NCI-H1417 treated with DMSO at 0.1 percent for 48 hours (cell line): ENCODE measurements at regions not wholly inside any gene's neighbourhood (a gene's known extent, or its start where the extent isn't known, plus 50 kb on each side); places are given as distances from the start of the nearest gene placed in this dataset.
"Not testable (repeated sequence)": the region's sequence is repeated elsewhere in the genome, so short reads cannot be mapped to it uniquely, and the experiment has no call there.

Experiments used
- DNase-seq: peaks from one replicate; lab custom pipeline; 2025; lab: John Stamatoyannopoulos, UW

DNA sequence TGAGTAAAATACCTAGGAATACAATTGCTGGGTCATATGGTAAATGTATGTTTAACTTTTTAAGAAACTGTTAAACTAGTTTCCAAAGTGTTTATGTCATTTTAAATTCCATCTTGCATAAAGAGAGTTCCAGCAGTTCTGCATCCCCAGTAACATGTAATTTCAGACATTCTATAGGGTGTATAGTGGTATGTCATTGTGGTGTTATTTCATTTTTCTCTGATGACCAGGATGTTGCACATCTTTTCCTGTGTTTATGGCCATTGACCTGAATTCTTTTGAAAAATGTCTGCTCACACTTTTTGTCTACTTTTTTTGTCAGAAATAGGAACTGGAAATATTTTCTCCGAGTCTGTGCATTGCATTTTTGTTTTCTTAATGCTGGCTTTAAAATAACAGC, 128.9 kb downstream of the TMEM200A start:
- no peak for DNase-seq

DNA sequence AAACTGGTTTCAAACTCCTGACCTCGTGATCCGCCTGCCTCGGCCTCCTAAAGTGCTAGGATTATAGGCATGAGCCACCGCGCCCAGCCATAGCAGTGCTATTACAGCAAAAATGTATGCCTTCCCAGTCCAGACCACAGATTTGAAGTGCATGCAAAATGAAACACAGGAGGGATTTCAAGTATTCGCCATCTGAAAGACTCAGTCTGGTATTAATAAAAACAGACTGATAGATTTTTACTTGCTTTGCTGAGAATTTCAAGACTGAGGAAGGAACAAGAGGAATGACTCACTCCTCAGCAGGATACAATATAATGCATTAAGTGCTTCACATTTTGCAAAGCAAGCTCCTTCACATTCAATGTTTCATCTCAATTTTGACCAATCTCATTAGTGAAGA, 134.9 kb downstream of the TMEM200A start:
- DNase-seq: no peak

DNA sequence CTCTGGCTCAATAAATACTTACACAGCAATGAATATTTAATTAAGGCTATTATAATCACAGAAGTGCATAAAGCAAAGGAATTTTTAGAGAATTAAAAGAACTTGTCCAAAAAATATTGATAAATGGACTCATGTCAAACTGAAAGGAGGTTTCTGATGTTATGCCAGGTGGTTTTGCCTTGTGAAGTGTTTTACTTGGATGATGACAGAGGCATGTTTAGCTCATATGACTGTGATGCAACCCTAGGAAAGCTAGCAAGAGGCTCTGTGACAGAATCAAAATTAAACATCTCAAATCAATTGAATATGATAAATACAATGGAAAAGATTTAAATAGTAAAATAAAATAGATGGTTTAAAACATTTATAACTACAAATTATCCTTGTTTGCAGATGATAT, 137.3 kb downstream of the TMEM200A start:
- DNase-seq: no peak

DNA sequence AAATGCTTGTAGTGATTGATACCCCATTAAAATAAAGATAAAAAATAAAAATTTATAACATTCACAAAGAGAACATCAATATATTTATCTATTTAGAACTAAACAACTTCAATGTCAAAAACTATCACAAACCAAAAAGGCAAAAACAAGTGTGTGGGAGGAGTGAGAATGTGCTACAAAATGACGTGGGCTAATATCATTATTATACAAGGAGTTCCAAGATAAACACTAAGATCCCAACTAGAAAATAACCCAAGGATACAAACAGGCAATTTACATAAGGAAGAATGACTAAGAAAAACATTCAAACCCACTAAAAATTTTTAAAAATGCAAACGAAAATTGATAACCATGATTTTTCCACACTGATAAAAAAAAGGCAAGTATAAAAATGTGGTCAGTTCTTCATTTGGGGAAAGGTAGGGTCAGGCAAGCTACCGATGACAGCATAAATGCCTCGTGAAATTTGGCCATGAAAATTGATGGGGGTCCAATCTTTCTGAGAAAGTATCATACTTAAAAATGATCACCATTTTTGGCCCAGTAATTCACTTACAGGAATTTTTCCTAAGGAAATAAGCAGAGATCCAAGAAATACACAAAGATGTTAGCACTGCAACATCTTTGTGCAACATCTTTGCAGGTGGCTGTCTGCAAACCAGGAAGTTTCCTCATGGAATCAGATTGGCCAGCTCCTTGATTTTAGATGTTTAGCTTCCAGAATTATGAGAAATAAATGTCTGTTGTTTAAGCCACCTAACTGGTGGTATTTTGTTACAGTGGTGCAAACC, 140.2 kb downstream of the TMEM200A start:
- no peak for DNase-seq

DNA sequence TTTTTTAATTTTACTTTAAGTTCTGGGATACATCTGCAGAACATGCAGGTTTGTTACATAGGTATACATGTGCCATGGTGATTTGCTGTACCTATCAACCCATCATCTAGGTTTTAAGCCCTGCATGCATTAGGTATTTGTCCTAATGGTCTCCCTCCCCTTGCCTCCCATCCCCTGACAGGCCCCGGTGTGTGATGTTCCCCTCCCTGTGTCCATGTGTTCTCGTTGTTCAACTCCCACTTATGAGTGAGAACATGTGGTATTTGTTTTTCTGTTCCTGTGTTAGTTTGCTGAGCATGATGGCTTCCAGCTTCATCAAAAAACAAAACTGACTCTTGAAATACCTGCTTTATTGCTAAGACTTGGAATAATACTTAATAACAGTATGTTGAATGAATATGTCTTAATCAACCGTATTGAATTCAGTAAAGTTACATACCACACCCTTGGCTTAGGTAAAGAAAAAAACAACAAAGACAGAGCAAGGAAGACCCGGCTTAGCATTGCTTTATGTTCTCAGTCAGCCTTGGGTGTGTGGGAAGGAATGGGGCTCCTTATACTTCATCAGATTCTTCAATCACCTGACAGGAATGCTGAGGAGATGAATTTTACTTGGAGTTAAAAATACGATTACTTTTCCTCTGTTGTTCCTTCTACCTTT, 141.3 kb downstream of the TMEM200A start:
- not testable (repeated sequence) for DNase-seq

DNA sequence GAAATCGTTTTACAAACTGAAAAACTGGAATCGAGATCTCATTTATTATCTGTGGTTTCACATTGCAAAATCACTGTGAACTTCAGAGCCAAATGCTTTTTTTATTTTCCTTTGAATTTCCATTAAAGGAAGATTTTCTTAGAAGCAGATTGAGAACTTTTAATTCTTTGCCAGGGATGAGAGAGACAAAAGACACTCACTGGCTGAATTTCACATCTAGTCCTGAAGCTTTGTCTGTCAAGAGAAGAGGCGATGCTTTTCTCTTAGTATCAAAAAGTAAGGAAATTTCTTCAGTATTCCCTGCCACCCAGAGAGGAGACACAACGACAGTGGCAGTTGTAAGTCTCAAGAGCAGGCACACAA, 141.8 kb downstream of the TMEM200A start:
- no peak for DNase-seq

DNA sequence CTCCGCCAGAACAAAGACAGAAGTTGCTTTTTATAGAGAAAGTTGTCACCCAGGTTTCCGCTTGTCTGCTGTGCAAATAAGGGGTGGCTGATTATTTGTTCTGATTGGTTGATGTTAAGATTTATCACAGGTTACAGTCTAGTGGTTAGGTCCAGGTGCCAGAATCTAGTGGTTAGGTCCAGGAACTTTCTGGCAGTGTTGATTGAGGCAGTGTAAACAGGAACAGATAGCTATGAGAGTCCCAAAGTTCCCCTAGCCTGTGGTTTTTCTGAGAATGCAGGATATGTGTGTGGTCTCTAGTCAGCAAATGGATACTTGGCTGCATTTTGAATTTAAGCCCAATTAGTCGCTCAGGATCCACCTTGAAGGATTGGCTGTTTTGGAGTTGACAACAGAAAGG, 148.0 kb downstream of the TMEM200A start:
- DNase-seq: no peak

DNA sequence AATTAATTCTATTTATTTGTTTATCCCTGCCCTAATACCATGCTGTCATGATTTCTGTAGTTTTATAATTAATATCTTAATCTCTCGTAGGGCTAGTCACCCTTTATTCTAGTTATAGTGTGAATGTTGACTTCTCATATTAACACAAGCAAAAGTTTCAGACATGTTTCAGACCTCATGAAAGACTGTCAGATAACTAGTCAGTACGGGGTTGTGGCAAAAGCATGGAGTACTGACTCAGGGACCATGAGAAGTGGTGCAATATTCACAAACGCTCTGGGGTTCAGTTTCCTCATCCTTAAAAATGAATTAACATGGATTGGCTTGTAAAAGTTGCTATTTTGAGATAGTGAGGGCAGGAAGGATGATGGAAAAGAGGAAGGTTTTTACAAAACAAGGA, 148.9 kb downstream of the TMEM200A start:
- DNase-seq: no peak

DNA sequence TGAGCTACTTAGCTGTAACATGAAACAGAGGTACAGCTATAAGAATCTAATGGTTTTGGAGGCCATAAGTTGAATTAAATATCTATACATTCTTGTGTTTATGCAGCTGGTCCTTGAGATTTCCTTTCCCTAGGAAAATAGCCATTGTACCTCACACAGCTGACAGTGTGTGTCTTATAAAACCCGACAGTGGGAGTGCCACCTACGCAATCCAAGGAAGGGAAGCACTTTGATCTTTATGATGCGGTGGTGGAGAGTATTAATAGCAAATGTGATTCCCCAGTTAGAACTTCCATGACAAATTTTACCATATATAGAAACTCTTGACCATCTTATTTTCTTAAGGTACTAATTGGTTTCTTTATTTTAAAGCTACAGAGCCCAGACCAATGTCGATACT, 149.5 kb downstream of the TMEM200A start:
- no peak for DNase-seq

DNA sequence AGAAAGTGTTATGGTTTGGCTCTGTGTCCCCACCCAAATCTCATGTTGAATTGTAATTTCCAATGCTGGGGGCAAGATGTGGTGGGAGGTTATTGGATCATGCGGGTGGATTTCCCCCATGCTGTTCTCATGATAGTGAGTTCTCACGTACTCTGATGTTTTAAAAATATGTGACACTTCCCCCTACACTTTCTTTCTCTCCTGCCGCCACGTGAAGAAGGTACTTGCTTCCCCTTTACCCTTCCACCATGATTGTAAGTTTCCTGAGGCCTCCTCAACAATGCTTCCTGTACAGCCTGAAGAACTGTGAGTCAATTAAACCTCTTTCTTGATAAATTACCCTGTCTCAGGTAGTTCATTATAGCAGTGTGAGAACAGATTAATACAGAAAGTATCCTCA, 150.8 kb downstream of the TMEM200A start:
- no peak for DNase-seq

DNA sequence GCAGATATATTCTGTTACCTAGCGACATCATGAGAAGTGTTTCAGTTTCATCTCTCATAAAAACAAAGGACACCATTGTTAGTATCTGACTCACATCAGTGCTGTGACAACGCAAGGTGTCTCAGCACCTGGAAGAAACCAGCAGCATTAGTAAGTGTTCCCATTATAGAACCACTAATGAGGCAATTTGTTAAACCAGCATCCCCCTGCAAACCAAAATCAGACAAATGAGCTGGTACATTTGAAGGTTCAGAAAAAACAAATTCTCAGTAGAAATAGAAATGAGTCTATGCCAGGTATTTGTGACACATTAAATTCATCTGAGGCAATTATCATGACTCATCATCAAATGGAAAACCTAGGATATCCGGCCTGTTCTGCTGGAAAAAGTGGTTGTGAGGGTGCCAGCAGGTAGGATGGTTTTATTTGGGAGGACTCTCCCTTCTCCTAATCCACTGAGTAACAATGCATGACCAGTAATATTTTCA, 151.7 kb downstream of the TMEM200A start:
- no peak for DNase-seq

DNA sequence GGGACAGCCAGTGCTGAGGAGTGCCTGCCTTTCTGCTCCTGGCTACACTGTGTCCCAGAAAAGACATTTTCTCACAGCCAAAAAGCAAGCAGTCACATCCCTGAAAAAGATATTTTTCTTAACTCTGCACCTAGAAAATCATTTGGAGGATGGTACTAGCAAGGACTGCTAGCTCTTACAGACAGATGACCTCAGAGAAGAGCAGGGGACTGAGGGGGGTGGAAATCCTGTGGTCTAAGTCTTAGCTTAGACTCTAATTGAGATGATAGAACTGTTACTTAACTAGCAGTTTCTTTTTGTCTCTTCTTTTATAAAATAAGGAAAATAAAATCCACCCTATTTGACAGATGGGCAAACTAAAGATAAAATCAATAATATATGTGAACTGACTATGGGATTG, 152.8 kb downstream of the TMEM200A start:
- DNase-seq: no peak

DNA sequence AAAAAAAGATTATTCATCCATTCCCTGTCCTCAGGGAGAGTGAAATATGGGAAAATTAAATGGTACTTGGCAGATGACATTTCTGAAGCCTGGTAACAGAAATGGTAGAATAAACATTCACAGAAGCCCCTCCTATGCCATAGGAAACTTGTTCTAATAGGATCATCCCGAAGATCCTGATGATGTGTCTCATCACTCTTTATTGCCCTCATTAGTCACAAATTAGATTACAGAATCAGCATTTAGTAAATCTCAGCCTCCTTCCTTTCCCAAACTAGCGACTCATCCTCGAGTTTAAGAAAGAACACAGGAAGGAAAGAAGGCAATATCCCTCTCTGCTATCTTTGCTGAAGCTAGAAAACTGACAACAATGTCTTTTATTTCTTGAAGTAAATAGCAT, 154.4 kb downstream of the TMEM200A start:
- DNase-seq: no peak

DNA sequence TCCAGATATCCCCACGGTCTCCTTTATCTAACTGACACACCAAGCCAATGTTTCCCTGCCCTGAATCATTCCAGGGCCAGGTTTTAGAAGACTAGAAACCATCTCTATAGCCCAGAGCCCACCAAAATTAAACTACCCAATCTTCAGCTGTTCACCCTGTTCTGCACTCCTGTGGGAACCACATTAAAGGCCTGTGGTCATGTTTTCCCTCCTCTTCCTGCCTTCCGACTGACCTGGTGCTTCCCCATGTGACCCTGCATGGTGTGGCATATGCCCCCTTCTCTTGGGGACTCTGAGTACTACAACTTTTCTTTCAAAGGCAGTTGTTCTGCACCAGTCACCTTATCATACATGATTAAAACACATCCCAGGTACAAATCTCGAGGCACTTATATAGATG, 155.0 kb downstream of the TMEM200A start:
- DNase-seq: no peak

DNA sequence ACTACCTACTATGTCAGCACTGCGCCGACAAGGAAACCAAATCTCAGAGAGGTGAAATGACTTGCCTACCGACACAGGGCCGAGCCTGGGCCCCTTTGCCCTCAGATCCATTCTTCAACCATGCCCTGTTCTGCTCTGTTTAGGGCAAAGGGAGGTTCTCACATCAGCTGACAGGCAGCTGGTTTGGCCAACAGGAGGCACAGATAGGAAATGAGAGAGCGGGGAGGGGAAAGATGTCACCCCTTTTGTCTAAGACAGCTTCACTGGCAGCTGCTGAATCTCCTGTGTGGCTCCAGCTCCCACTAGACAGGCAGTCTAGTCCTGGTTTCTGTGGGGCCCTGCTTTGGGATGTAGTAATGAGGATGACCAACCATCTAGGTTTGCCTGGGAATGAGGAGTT, 158.7 kb downstream of the TMEM200A start:
- DNase-seq: no peak

DNA sequence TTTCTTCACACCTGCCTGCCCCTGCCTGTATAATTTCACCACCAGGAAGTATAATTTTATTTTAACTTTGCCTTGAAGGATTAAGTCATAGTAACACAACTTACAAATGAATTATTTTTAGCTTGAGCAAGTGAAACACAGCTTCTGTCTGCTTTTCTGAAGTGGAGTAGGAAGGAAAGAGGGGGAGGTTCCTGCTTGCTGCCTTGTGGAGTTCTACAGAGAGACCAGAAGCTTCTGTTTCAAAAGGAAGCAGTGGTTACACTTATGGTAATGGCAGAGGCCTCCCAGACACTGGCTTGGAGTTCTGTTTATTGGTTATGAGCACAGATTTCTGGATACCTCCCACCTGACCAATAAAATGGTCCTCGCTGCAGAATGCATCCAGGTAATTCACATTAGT, 159.6 kb downstream of the TMEM200A start:
- DNase-seq: no peak

DNA sequence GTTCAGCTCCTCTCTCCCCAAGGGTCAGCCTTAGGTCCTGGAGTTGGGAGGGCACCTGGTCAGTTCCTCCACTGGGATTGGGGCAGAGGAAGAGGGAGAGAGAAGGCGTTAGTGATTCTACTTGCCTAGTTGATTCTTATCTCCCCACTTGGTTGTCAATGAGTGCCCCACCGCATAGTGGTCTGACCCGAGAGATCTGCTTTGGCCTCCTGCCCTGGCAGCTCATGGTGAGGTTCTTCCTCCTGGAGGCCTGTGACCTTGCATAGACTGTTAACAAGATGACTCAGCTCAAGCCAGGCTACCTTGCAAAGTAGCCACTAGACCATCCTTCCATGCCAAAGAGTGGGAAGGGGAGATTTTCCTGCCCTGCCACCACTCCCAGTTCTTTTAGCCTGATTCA, 160.6 kb downstream of the TMEM200A start:
- DNase-seq: no peak

DNA sequence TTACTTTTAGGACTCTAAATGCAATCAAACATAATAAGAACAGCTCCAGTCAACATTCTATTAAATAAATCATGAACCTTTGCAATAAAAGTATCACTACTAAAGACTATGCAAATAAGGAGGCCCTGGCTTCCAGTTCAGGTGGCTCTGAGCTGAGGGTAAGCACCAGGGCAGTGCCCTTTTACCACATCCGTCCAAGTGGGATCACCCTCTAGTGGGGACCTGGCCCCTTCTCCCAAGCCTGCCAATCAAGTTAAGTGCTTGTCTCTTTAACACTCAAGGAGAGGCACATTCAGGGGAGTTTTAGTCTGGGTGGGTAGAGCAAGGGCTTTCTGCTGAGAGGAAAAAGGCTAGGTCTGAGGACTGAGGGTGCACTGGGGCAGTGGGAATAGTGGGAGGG, 161.4 kb downstream of the TMEM200A start:
- no peak for DNase-seq

DNA sequence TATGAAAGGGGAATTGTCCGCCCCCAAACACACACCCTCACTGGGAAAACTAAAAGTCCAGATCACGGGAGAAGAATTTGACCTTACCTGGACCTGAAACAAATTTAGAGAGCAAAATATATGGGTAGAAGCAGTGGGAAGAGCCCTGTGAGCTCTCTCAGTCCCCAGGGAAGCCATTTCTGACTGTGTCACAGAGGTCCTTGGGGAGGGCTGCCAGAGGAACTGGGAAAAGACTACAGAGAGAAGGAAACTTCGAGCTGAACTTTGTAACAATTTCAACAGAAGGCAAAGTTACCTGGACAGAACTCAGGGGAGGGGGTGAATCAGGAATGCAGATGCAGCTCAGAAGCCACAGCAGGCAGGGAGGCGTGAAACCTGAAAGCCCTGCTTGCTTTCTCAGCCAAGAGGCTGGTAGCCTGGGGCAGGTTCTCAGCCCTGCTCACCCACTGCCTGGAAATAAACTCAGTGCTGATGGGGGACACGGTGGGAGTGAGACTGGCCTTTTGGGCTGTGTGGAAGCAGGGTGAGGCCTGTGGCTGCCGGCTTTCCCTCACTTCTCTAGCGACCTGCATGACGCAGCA, 163.8 kb downstream of the TMEM200A start:
- DNase-seq: no peak

DNA sequence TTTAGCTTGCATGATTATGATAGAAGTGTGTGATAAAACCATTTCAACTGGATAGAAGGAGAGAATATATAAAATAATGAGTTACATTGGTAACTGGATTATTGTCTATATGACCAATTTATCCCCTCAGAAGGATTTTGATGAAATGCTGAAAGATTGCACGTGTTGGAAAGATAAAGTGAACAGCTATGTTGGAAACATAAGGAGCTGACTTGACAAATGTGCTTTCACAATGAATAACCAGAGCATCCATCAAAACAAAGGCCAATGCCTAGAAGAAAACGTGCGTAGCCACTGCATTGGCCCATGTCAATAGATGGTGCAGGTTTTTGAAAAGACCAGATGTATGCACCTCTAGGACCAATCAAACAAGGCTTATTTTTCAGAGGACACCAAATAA, 168.8 kb downstream of the TMEM200A start:
- DNase-seq: no peak

DNA sequence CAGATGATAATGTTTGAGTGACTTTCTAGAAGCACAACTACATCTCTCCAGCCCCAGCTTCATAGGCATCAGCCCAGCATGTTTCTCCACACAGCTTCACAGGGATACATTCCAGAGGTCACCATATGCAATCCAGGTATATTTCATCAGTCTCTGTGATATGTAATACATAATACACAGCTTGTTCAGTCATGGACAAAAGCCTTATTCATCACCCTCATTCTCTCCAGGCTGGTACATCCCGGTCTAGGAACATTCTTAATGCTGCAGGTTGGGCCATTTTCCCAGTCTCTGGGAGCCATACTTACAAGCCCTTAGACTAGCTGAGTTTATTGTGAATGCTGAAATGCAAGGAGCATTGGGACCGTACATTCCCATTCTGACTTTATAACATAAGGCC, 169.4 kb downstream of the TMEM200A start:
- DNase-seq: no peak

DNA sequence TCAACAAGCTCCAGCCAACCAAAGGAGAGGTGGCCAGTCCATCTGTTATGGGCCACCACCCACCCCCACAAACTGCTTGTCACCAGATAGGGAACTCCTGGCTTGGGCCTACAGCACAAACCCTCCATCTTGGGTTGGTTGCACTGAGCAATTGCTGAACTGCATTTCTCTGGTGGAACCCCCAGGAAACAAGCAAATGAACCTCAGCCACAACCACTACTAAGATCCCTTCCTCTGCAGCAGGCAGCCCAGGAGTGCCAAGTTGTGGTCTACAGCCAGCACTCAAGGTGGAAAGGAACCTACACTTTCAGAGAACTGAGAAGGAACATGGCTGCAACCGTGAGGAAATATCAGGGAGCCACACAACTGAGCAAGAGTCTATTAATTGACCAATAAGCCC, 171.6 kb downstream of the TMEM200A start:
- no peak for DNase-seq

DNA sequence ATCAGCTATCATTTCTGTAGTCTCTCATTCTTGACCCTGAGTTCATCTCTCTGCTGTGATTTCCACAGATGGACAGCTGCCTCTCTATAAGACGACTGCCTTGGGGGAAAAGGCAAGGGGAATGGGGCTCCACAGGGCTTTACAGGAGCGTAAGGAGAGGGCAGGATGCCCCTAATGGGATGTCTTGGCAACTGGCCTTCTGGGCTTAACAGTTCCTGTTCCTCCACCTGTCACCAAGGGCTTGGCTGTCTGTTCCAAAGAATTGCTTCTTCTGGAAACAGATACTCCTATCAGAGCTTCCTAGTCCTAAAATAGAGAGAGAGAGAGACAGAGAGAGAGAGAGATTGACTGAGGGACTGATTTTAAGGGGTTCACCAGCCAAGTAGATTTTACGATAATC, 181.9 kb downstream of the TMEM200A start:
- no peak for DNase-seq
